ENCODE measurements at regions not wholly inside any gene's neighbourhood (a gene's known extent, or its start where the extent isn't known, plus 50 kb on each side); places are given as distances from the start of the nearest gene placed in this dataset.

DNA sequence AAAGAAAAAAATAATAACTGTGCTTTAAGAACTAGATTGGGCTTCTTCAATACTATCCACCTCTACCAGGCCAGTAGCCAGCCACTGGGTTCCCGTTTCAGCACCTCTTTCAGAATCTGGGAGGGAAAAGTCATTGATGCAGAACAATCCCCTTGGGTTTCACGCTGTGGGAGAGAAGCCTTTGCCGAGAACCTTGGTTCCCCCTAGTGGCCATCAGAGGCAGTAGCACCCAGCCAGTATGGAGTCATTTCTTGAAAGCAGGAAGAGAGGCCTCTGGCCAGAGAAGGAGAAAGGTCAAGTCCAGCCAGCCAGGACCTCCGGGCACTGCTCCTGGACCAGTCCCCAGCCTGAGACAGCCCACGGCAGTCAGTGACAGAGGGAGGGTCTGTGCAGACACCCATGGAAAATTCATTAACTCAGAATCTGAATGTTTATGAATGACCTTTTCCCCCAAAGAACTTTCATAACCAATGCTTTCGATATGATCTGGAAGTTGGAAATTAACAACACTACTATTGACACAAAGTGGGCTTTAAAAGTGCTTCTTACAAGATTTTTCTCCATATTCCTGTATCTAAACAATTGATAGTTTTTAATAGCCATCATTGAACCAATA, 51.2 kb upstream of the CDH5 start:
- DNase-seq (ENCODE audit: insufficient read length, low spot score) (peak; percentile 44), FAIRE-seq (no peak)
- TF ChIP-seq, protein P1, sequence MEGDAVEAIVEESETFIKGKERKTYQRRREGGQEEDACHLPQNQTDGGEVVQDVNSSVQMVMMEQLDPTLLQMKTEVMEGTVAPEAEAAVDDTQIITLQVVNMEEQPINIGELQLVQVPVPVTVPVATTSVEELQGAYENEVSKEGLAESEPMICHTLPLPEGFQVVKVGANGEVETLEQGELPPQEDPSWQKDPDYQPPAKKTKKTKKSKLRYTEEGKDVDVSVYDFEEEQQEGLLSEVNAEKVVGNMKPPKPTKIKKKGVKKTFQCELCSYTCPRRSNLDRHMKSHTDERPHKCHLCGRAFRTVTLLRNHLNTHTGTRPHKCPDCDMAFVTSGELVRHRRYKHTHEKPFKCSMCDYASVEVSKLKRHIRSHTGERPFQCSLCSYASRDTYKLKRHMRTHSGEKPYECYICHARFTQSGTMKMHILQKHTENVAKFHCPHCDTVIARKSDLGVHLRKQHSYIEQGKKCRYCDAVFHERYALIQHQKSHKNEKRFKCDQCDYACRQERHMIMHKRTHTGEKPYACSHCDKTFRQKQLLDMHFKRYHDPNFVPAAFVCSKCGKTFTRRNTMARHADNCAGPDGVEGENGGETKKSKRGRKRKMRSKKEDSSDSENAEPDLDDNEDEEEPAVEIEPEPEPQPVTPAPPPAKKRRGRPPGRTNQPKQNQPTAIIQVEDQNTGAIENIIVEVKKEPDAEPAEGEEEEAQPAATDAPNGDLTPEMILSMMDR (IDR thresholded peaks at IDR 0.05; ENCODE audit: insufficient read depth, missing control alignments) = peak; percentile 94

DNA sequence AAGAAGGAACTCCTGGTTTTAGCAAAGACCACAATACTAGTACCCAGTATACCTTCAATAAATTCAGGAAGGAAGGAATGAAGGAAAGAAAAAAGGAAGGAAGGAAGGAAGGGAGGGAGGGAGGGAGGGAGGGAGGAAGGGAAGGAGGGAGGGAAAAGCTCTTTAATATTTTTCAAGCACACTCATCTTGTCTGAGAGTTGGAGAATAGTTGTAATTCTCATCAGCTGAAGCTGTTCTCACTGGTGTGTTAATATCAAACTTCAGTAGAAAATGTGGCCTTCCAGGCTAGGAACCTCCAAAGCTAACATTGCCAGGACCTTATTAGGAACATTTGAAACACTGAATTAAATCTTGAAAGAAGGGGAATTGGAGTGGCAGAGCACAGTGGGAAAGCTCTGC, 55.2 kb upstream of the CDH5 start:
- FAIRE-seq (no peak), DNase-seq (ENCODE audit: insufficient read length, low spot score) (no peak)
- TF ChIP-seq, protein P1 (IDR thresholded peaks at IDR 0.05; ENCODE audit: insufficient read depth, missing control alignments) = no peak

DNA sequence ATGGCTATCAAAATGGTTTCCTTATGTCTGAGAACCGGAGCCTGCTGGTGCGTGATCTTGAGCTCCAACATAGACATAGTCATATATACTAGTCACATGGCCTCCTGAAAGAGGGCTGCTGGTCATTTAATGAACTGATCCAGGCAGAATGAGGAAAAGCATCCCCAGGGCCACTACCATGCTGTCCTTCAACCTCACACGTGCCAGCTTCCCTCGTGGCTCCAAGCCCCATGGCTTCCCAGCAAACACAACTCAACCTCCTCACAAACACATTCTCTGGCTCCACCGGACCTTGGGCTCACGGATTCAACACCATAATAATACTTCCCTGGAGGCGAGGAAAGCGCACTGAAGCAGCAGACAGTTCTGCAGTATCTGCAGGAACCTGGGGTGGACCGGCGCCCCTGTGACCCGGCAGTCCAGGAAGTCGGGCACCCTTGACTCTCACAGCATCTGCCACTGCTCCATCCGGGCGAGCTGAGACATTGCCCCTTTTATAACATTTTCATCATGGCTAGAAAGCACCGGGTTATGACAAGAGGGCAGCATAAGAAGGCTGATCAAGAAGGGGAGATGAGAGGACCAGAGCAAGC, 57.2 kb upstream of the CDH5 start:
- TF ChIP-seq, protein P1 (IDR thresholded peaks at IDR 0.05; ENCODE audit: insufficient read depth, missing control alignments) = no peak
- DNase-seq (ENCODE audit: insufficient read length, low spot score) (no peak), FAIRE-seq (no peak)

DNA sequence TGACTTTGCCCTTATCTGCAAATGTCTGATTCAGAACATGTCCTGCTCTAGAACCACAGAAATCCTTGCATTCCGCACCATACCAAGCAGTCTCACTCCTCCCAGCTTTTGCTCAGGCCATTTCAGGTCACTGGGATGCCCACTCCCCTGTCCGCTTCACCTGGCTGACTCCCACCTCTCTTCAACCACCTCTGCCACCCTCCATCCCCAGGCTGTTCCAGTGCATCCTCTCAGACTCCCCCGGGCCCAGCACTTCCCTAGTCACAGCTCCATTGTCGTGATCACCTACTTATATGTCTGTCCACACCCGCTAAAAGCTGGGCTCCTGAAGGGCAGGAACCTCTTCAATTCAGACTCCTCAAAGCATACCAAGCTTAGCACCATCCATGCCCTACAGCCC, 58.4 kb upstream of the CDH5 start:
- TF ChIP-seq, protein P1 (IDR thresholded peaks at IDR 0.05; ENCODE audit: insufficient read depth, missing control alignments) = no peak
- FAIRE-seq (no peak), DNase-seq (ENCODE audit: insufficient read length, low spot score) (no peak)

DNA sequence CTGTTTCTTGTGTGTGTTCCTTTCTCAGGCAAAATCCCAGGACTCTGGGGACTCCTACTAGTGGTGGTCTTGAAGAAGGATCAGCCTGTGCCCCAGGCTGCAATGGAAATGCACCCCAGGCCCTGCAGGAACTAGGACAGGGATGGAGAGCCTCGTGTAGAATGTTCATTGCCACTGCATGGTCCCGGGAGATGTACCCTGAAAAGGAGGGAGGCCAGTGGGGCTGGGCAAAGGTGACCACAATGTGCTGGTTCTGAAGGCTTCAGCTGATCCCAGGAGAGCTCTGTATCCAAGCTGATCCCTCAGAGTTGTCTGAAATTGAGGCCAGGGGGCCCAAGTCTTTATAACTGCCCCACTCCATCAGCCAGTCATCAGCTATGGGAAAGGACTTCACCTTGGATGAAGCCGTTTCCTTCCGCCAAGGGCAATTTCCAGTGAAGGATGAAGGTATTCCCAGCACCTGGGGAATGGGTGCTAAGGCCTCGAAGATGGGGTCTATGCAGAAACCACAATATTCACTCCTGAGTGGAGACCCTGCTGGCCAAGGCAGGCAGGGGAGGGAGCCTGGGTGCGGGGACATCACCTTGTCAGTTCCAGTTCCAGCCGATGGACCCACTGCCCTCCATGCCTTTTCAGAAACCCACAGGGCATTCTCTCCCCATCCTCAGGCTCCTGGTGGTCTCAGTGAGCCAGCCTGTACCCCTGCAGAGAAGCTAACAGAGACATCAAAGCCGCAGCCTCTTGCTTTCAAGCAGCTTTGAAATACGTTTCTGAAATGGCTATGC, 59.9 kb upstream of the CDH5 start:
- TF ChIP-seq, protein P1 (IDR thresholded peaks at IDR 0.05; ENCODE audit: insufficient read depth, missing control alignments) = no peak

DNA sequence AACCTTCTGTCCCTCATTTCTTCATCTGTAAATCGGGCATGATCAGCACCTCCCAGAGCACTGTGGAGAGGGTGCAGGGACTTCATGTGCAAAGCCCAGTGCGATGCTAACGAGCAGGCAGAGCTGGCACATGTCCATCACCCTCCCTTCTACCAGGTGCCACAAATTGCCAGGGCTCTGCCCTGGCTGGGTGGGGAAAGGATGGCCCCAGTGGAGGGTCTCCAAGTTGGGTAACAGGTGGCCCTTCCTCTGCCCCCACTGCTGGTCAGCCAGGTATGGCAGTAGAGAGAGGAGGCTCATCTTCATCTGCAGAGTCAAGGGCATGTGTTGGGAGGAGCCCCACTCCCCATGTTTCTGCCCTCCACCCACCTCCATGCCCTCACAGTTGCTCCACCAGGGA, 61.5 kb upstream of the CDH5 start:
- DNase-seq (ENCODE audit: insufficient read length, low spot score) = no peak
- no peak for FAIRE-seq
- TF ChIP-seq, protein P1 (IDR thresholded peaks at IDR 0.05; ENCODE audit: insufficient read depth, missing control alignments) = no peak

More for the DNA sequence above, 59.9 kb upstream of the CDH5 start:
- FAIRE-seq = no peak
- DNase-seq (ENCODE audit: insufficient read length, low spot score) = no peak

DNA sequence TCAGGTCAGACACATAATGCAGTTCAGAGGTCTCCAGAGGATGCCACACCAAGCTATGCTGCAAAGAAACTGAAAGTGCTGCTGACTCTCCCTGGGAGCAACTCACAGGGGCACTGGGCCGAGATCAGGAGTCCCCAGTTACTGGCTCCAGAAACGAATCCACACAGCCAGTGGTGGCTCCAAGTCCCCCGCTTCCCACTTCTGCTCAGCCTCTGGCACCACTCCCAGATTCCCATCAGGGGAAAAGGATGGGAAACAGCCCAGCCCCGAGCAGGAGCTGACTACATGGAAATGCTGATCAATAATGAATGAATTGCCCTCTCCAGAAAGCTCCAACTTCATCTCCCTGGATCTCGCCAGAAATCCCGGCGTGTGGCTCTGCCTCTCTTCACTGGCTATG, 62.3 kb upstream of the CDH5 start:
- FAIRE-seq = no peak
- no peak for DNase-seq (ENCODE audit: insufficient read length, low spot score)
- TF ChIP-seq, protein P1 (IDR thresholded peaks at IDR 0.05; ENCODE audit: insufficient read depth, missing control alignments) = no peak

Data from D721Med (cell line).